Adipocyte (in vitro differentiated cells): ENCODE measurements at regions not wholly inside any gene's neighbourhood (a gene's known extent, or its start where the extent isn't known, plus 50 kb on each side); places are given as distances from the start of the nearest gene placed in this dataset.
A peak's percentile ranks its signal among the peaks of the same experiment; 100 is the strongest.

ENCODE experiments used
- DNase-seq: peaks from one replicate; pipeline ENCODE4 v3.0.0-alpha.2; 2015; ENCODE audit warnings: low read depth
- H3K27me3 ChIP-seq: replicated peaks from 2 replicates; pipeline ENCODE4 v1.7.0; 2013; ENCODE audit warnings: mild to moderate bottlenecking, low read length, moderate library complexity; ENCODE audit not compliant: control insufficient read depth, insufficient read depth
- H3K36me3 ChIP-seq: 2 replicates; pipeline ENCODE4 v1.7.0; 2013; ENCODE audit warnings: low read length, mild to moderate bottlenecking, moderate library complexity; ENCODE audit not compliant: control insufficient read depth, insufficient read depth, severe bottlenecking
- H3K4me1 ChIP-seq: 2 replicates; pipeline ENCODE4 v1.7.0; 2013; ENCODE audit warnings: mild to moderate bottlenecking, low read length, moderate library complexity; ENCODE audit not compliant: control insufficient read depth, insufficient read depth
- H3K4me3 ChIP-seq: 2 replicates; pipeline ENCODE4 v1.7.0; 2013; ENCODE audit warnings: mild to moderate bottlenecking, low read length, moderate library complexity
- H3K9ac ChIP-seq: 2 replicates; pipeline ENCODE4 v1.7.0; 2013; ENCODE audit warnings: mild to moderate bottlenecking, low read length, moderate library complexity
- H3K9me3 ChIP-seq: 2 replicates; pipeline ENCODE4 v1.7.0; 2013; ENCODE audit warnings: mild to moderate bottlenecking, low read length, moderate library complexity; ENCODE audit not compliant: control insufficient read depth

GRCh38 chr1:209328196-209328595 lies 255.3 kb upstream of the CAMK1G start:
- no peaks in the 10 kb centered on the region for H3K4me1 ChIP-seq
- no peak for DNase-seq
- H3K9me3 ChIP-seq = no peaks in the 10 kb centered on the region
- no peak overlapping the region for H3K4me3 ChIP-seq
- no peak overlapping the region for H3K9ac ChIP-seq
- no peaks in the 10 kb centered on the region for H3K27me3 ChIP-seq
- H3K36me3 ChIP-seq = no peaks in the 10 kb centered on the region

GRCh38 chr1:209335178-209335577 lies 248.3 kb upstream of the CAMK1G start:
- peak; percentile 65 for DNase-seq
- H3K36me3 ChIP-seq = no peaks in the 10 kb centered on the region
- no peaks in the 10 kb centered on the region for H3K27me3 ChIP-seq
- H3K9ac ChIP-seq = no peak overlapping the region
- no peaks in the 10 kb centered on the region for H3K9me3 ChIP-seq
- H3K4me1 ChIP-seq = no peaks in the 10 kb centered on the region
- H3K4me3 ChIP-seq = no peak overlapping the region

GRCh38 chr1:209341146-209341545 lies 242.4 kb upstream of the CAMK1G start:
- no peak overlapping the region for H3K9ac ChIP-seq
- H3K27me3 ChIP-seq = peaks cover 7% of the 10 kb centered on the region
- no peak for DNase-seq
- H3K36me3 ChIP-seq = no peaks in the 10 kb centered on the region
- H3K9me3 ChIP-seq = no peaks in the 10 kb centered on the region
- no peaks in the 10 kb centered on the region for H3K4me1 ChIP-seq
- no peak overlapping the region for H3K4me3 ChIP-seq

GRCh38 chr1:209341673-209342420 lies 241.7 kb upstream of the CAMK1G start:
- no peaks in the 10 kb centered on the region for H3K9me3 ChIP-seq
- H3K9ac ChIP-seq = no peak overlapping the region
- no peaks in the 10 kb centered on the region for H3K36me3 ChIP-seq
- no peak overlapping the region for H3K4me3 ChIP-seq
- H3K27me3 ChIP-seq = peaks cover 7% of the 10 kb centered on the region
- H3K4me1 ChIP-seq = no peaks in the 10 kb centered on the region
- no peak for DNase-seq

- no peak for DNase-seq
- H3K4me1 ChIP-seq = no peaks in the 10 kb centered on the region
- peak overlapping the region; percentile 14 for H3K9ac ChIP-seq
- H3K9me3 ChIP-seq = no peaks in the 10 kb centered on the region
- no peaks in the 10 kb centered on the region for H3K36me3 ChIP-seq
- H3K27me3 ChIP-seq = peaks cover 7% of the 10 kb centered on the region
- peak overlapping the region; percentile 64 for H3K4me3 ChIP-seq
Observed at GRCh38 chr1:209342441-209343175, 240.9 kb upstream of the CAMK1G start.

- Histone ChIP-seq H3K9ac (no peak overlapping the region), H3K4me3 (no peak overlapping the region), H3K4me1 (no peaks in the 10 kb centered on the region), H3K9me3 (no peaks in the 10 kb centered on the region), H3K36me3 (no peaks in the 10 kb centered on the region), H3K27me3 (peaks cover 7% of the 10 kb centered on the region)
- DNase-seq = no peak
Observed at GRCh38 chr1:209343511-209343910, 240.0 kb upstream of the CAMK1G start.

GRCh38 chr1:209344156-209344555 lies 239.4 kb upstream of the CAMK1G start:
- Histone ChIP-seq H3K9me3 (no peaks in the 10 kb centered on the region), H3K36me3 (no peaks in the 10 kb centered on the region), H3K4me1 (peaks cover under 1% of the 10 kb centered on the region), H3K27me3 (peaks cover 7% of the 10 kb centered on the region), H3K4me3 (no peak overlapping the region), H3K9ac (no peak overlapping the region)
- no peak for DNase-seq

- H3K9me3 ChIP-seq = no peaks in the 10 kb centered on the region
- H3K4me3 ChIP-seq = no peak overlapping the region
- H3K36me3 ChIP-seq = no peaks in the 10 kb centered on the region
- no peak for DNase-seq
- H3K9ac ChIP-seq = no peak overlapping the region
- no peaks in the 10 kb centered on the region for H3K27me3 ChIP-seq
- H3K4me1 ChIP-seq = peaks cover 6% of the 10 kb centered on the region
Observed at GRCh38 chr1:209349363-209350308, 233.9 kb upstream of the CAMK1G start.

GRCh38 chr1:209353053-209353452 lies 230.5 kb upstream of the CAMK1G start:
- Histone ChIP-seq H3K9me3 (no peaks in the 10 kb centered on the region), H3K9ac (no peak overlapping the region), H3K4me3 (no peak overlapping the region), H3K36me3 (no peaks in the 10 kb centered on the region), H3K27me3 (no peaks in the 10 kb centered on the region), H3K4me1 (peaks cover 16% of the 10 kb centered on the region)
- DNase-seq = no peak

GRCh38 chr1:209354111-209354839 lies 229.2 kb upstream of the CAMK1G start:
- peak; percentile 91 for DNase-seq
- no peak overlapping the region for H3K9ac ChIP-seq

More at GRCh38 chr1:209354111-209354839, 229.2 kb upstream of the CAMK1G start:
- peaks cover 14% of the 10 kb centered on the region for H3K4me1 ChIP-seq
- H3K9me3 ChIP-seq = no peaks in the 10 kb centered on the region
- H3K36me3 ChIP-seq = no peaks in the 10 kb centered on the region
- no peak overlapping the region for H3K4me3 ChIP-seq
- no peaks in the 10 kb centered on the region for H3K27me3 ChIP-seq
